ENCODE measurements at regions not wholly inside any gene's neighbourhood (a gene's known extent, or its start where the extent isn't known, plus 50 kb on each side); places are given as distances from the start of the nearest gene placed in this dataset.
"Not testable (repeated sequence)": the region's sequence is repeated elsewhere in the genome, so short reads cannot be mapped to it uniquely, and the experiment has no call there.

DNA sequence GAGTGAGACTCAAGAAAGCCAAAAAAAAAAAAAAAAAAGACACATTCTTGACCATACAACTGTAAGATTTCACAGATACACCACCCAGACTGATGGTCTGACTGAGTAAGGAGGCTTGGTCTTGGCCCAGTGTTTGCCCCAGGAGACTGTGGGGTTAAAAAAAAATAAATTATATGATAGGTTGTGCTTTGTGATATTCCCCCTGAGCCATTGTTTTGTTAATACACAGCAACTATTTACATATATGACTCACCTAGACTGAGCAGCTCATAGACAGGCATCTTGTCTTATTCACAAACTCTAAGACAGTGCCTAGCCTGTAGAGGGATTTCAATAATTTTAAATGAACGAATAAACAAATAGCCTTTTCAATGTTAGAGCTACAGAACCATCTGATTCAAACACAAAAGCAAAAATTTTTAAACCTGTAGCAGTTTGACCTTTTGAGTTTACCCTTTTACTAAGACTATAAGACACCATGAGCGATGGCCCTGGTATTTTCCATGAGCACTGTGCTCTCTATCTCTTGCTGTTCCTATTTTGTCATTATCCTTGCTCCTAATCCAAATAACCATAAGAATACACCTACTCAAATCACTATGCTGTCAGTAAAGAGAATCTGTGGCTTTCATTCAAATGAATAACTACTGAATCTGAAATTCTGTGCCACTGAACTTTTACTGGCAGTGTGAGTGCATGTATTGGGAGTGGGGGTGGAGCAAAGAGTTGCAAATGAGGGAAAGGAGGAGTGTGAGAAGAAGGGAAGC lies 199.4 kb upstream of the PTBP2 start:
- no peak for DNase-seq

DNA sequence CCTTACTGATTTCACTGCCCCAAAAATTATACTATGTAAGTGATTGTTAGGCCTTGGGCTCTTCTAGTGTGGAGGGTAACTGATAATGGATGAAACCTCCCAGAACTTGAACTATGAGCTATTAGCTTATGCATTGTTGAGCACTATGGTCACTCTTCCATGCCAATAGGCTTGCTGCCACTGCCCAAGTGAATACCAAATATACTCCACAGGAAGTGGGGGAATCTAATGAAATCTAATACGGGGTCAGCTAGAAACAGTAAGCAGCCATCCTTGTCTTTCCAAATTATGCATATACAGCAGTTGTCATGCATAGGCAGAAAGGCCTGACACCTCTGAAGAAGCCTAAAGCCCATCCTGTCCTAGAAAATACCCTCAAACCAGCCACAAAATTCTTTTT lies 198.7 kb upstream of the PTBP2 start:
- DNase-seq, result no peak

DNA sequence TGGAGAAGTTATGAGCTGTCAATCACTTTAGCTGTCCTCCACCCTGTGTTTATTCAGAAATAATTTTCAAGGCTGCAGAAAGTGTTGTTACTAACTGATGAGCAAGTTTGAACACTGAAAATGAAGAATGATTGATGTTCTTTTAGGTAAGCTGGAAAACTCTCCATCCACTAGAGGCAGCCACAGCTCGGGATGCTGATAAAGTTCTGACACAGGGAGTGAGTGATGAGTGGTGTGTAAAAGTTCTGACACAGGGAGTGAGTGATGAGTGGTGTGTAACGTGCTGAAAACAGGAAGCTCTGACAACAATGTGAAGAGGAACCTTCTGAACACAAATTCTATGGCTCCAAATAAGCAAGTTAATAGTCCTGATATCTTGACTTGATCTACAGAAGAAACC lies 197.5 kb upstream of the PTBP2 start:
- DNase-seq, result no peak

DNA sequence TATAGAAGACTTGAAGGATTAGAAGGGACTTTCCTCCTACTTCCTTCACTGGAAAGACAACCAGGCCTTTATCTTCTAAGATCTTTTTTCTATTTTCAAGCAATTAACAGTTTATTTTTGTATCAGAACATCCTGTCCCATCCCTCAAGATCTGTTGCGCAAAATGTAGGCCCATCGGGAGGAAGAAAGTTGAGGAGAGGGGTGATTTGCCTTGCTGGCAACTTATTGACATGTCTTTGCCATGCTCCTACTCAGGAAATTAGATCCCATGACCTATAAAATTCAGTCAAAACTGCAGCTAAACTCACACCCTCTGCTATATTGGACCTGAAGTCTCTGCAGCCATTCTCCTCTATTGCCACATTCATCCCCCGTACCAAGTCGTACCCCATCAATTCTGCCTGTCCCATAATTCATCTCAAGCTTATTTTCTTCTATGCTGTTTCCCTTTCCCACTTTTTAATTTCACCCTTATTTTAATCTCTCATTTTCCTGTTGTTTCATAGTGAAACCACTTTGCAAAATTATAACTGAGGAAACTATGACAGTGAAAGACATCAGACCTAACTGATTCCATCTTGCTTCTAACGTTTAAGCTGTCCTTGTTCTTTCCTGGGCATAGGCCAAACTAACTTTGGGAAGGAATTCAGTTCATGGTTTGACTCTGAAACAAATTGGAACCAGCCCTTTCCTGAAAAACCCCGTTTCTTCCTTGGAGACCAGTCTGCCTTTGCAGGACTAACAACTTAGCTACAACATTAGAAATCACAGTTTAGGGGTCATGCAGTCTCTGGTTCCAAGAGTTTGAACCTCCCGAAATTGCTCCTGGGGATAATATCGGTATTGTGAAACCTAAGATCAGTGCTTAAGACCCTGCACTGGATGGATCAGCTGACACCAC lies 195.7 kb upstream of the PTBP2 start:
- no peak for DNase-seq

DNA sequence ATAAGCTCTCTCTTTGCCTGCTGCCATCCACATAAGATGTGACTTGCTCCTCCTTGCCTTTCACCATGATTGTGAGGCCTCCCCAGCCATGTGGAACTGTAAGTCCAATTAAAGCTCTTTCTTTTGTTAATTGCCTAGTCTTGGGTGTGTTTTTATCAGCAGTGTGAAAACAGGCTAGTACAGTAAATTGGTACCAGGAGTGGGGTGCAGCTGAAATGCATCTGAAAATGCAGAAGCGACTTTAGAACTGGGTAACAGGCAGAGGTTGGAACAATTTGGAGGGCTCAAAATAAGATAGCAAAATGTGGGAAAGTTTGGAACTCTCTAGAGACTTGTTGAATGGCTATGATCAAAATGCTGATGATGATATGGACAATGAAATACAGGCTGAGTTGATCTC lies 192.9 kb upstream of the PTBP2 start:
- DNase-seq, result not testable (repeated sequence)

DNA sequence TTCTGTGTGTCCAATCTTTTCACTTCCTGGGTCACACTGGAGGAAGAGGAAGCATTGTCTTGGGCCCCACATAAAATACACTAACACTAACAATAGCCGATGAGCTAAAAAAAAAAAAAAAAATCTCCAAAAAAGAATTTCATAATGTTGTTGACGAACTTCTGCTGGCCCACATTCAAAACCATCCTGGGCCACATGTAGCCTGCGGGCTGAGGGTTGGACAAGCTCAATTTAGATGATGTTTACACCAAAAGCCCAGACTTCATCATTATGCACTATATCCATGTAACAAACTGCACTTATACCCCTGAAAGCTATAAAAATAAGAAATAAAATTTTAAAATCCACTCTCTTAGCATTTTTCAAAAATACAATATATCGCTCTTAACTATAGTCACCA lies 187.8 kb upstream of the PTBP2 start:
- DNase-seq, result no peak

DNA sequence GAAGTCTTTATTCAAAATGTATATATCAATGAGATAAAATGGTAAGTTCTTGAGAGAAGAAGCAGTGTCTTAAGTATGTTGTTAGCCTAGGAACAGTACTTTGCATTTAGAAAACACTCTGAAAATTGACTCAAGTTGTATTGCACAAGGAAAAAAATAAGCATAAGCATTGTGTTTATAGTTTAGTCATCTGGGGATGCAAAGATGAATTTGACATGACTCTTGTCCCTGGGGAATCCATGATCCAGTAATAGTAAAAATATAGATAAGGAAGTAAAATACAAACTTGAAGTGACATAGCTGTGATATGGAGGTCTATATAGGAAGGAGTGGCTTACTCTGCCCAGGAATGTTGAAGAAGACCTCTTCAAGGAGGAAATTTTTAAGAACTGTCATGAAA lies 185.0 kb upstream of the PTBP2 start:
- DNase-seq, result no peak

DNA sequence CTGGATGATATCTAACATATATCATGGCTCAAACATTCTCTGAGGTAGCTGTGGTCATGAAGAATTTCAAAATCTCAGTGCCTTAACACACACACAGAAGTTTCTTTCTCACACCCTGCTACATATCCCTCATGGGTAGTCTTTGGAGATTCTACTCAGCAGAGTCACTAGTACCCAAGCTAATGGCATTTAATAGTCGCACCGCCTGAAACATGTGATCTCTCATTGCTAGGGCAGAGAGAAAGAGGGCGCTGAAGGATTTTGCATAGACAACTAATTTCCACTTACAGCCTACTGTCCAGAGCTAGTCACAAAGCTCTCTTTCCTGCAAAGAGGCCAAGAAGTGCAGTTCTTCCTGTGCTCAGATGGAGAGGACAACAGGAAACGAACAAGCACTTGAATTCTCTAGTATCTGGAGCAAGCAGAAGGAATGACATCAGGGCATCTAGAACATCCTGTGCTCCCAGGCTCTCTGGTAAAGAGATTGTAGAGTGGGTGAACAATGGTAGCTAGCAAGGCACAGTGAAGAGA lies 183.4 kb upstream of the PTBP2 start:
- no peak for DNase-seq

DNA sequence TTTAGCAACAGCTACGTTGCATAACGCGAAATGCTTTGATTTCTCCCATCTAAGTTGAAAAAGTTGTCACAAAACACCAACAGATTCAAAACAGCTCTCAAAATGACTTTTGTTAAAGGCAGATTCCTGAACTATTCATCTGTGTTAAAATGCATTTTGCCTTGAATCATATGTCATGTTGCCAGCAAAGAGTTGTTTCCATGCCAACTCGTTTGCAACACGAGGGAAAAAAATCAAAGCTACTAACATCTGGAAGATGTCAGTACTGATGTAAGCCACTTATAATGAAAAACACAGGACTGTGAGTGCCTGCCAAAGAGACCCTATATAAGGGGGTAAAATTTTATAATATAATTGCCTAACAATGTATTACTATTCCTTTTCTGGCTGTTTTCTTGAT lies 182.7 kb upstream of the PTBP2 start:
- DNase-seq, result no peak

DNA sequence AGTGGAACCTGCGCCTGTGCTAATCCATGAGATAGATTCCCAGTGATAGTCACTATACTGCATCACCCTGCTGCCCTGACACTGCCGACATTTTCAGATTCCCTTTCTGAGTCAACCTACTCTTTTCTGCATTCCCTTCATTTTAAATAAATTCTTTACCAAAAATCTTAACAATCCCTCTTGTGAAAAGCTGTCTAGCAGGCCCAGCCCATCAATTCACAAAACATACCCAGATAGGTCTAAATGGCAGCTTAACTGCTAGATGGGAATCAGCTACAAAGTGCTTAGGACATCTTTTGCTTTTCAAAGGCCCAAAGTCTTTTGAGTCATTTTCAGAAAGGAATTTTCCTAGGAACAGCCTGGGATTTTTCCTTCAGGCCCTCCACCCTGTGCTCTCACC lies 180.1 kb upstream of the PTBP2 start:
- no peak for DNase-seq

DNA sequence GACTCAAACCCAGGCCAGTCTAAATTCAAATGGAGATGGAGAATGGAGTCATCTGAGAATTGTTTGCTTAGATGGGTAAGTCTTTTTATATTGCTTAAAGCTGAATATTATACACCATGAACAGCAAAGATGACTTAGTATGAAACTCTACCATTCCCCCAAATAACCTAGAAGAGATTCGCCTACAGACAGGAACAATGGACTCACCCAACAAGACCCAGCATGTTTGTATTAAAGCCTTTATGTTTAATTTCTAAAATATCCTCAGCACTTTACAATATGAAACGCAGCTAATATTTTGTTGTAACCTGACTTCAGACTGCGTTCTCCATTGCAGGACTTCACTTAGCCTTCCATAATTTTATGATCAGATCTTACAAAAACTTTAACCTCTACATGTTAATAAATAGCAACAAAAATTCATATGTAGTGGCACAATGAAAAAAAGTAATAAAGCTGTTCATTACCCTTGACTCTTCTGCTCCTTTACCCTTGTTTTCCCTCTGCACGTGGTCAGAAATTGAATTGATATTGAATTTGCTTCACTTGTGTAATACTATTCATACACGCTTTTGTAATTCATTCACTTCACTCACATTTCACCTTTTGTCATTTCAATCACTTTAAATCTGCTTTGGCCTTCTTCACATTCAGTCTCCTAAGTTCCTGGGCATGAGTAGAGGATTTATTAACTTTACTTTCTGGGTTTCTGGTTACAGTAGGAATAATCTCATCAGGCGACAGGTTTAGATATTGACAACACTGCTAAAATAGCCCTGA lies 177.3 kb upstream of the PTBP2 start:
- DNase-seq, result no peak

DNA sequence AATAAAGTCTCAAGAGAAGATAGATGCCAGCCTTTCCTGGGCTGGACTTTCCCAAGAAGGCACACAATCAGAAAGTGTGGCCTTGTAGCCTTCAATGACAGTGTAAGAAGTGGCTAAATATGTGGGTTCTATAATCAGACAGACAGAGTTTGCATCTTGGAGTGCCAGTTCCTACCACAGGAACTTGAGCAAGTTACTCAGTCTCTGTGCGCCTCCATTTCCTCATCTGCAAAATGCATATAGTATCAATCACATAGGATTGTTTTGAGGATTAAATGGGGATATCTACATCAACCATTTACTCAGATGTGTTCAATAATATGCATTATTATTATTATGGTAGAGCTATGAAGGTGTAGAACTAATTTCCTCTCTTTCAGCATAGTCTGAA lies 176.8 kb upstream of the PTBP2 start:
- no peak for DNase-seq

DNA sequence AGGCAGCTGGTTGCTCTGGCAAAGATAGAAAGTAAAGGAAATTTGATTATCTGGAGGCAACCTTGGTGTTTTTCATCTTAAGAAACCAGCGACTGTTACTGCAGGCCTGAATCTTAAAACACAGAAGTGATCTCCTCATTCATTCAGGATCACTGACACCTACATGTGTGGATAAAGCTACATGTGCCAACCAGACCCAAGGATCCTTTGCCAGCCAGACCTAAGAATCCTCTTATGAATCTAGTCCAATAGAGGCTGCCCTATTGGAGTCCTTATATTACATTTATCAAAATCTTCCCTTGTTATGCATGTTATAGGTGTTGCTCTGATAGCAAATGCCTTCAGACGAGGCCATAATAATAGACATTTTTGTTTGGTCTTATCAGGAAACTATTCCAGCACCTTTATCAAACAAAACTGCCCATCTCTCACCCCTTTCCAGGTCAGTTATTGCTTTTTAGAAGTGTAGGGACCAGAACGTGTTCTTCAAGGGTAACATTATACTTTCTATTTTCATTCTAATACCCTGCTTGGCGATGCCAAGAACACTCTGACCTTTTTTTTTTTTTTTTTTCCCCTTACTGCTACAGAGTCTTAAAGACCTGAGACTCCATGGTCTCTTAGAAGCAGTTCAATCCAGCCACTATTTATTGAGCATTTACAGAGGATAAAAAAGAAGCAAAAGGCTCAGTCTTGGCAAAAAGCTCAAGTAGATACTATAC lies 175.5 kb upstream of the PTBP2 start:
- DNase-seq, result no peak

DNA sequence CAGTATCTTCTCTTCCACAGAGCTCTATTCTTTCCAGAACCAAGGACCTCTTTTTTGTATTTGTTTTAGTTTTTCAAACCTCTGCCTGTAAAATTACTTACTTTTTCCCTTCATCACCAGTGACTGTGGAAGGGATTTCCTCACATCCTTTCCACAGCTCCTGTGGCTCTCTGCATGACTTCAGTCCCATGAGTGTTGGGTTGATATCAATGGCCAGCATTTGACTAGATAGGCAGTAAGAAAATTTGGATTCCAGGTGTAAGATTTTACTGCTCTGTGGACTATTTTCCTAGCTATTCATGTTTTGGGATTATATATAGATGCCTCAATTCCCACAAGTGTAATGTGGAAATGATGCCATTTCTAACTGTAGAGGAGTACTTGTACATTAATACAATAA lies 171.5 kb upstream of the PTBP2 start:
- DNase-seq, result no peak

DNA sequence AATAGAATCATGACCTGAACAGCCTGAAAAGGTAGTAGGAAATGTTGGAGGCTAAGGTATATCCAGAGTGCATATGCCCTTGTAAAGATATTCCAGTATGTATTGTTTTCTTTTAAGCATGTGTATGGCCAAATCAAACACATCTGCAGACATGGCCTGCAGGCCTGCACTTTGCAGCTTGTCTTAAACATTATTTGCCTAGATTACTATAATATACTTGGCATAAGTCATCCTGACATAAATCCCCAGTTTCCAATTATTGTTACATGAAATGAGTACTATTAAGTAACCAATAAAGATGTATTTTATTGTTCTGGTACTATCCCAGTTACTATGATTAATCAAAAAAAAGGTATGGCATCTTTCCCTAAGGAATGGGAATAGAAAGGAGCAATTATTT lies 169.1 kb upstream of the PTBP2 start:
- no peak for DNase-seq

DNA sequence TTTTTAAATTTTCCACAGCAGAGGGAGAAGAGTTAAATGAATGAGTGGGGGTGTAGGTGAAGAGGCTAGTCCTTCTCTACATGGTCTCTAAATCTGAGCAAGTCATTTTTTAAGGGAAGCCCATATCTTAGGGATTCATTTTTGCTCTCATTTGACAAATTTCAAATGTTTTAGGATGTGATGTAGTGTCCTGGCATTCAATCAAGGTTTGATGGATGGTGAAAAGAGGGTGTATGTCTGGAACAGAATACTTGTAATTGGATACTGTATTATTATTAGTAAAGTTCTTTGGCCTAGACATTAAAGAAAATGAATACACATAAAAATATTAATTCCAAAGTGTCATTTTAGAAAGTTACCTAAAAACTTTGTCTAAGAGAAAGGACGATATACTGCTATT lies 167.8 kb upstream of the PTBP2 start:
- DNase-seq, result no peak

DNA sequence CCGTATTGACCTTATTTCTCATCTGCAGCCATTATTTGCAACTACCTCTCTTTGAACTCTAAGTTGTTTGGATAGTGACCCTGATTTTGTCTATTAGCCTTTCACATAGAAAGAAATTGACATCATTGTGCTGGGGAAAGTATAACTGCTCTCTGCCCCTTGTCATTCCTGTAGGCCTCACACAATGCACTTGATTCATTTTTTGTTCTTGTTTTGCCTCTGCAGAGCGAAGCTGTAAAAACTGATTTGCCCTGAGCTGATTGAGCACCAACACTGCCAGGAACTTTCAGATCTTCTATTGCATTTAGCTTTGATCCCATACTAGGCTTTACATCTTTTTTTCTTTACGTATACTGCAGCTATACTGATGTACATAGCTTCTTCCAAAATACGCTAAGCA lies 167.2 kb upstream of the PTBP2 start:
- no peak for DNase-seq

DNA sequence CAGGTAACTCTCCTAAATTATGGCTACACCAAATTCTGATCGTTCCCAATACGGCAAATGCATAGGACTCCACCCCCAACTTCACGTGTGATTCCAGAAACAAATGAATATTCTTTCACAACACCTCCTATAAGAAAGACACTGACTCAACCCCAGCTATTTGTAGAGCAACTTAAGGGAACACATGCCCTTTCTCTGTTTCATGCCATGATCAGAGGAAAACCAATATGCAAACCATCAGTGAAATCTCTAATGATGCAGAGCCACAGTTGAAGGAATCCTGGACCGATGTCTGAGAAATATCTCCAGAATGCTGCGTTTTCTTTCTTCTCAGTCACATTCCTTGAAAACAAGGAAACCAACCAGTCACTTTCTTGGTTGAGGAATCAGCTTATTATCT lies 164.2 kb upstream of the PTBP2 start:
- DNase-seq, result no peak

DNA sequence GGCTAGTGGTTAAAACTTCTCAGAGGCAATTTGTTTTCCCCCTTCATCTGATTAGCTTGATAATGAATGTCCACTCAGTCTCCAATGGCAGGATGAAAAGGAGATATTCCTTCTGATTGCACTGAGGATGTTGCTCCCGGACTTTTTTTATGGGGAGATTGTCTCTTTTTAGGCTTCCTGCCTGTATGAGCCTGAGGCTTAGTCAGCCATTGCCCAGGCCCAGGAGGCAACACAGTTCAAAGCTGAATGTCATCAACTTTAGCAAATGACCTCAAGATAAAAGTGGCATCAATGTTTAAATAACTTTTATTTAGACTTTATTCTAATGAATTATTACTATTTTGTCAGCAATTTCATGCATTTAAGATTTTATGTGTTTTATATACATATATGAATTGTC lies 162.9 kb upstream of the PTBP2 start:
- no peak for DNase-seq

DNA sequence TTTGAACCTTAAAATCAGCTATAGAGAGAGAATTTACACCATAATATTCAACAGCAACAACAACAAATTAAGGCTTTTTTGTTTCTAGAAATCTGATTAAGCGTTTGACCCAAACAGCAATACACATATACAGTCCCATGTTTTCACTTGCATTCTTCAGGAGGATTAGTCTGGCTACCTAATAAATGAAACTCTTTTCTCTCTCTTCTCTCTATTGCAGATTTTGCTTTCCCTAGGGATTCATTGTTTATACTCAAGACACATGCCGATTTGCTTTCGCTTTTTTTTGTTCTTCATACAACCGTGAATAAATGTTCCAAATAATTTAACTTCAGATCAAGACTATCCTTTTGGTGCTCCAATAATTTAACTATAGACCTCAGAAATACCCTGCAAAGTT lies 162.4 kb upstream of the PTBP2 start:
- no peak for DNase-seq

DNA sequence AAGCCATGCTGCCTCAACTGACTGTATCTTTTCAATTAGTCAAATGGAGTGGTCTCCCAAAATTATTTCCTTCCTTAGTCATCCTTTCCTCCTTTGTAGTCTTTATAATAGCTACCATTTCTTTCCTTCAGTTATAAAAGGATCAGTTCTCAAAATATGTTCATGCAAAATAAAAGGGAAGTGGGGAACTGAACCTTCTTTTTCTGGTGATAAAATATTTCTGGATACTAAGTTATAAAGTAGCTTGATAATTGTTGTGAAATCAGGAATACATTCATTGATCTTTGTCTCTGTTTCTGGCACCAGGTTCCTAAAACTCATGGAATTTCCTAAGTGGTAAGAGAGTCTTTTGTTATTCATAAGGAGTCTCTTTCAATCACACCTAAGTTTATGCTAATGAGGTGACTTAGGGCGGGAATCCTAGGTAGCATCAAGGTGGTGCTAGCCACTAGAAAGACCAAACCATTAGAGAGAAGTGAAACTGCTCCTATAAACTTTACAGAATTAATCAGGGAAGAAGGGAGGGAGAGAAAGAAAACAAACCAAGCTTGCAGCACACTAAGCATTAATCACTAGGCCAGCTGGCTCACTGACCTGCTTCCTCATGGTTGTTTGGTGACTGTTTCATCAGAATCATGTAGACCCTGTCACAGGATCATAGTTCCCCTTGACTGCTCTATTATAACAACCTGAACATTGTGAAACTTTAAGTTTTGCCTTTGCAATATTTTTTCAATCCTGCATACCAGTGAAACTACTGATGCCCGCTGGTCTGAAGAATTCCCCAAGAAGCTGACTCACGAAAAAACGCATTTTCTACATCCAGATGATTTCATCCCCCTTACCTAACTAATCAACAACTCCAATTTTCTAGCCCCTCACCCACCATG lies 161.6 kb upstream of the PTBP2 start:
- DNase-seq, result no peak

DNA sequence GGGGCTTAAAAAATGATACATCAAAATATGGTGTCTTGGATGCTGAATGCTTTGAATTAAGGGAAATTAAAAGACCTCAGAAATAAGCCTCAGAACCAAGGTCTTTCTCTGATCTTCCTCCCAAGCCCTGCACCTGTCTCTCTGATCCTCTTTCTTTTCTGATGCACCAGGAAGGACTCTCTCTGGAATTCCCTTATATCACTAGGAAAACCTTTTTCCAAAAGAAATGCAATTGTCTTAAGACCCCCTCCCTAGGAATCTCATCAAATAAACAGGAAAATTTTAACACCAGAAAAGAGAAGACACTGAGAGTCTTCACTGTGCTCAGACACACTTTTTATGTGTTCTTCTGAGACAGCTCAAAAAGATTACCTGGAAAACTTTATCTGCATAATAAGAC lies 159.5 kb upstream of the PTBP2 start:
- DNase-seq, result no peak

Measured in GF-D8 (cell line).